ENCODE measurements at regions not wholly inside any gene's neighbourhood (a gene's known extent, or its start where the extent isn't known, plus 50 kb on each side); places are given as distances from the start of the nearest gene placed in this dataset.

- no peak for DNase-seq (ENCODE audit: low spot score)
Measured at GRCh38 chr13:89822467-89822866, 1525.0 kb upstream of the MIR17HG start.

GRCh38 chr13:89827552-89827951 is 1519.9 kb upstream of the MIR17HG start:
- no peak for DNase-seq (ENCODE audit: low spot score)

- DNase-seq (ENCODE audit: low spot score) = no peak
Measured at GRCh38 chr13:89828506-89828905, 1519.0 kb upstream of the MIR17HG start.

- DNase-seq (ENCODE audit: low spot score) = no peak
Measured at GRCh38 chr13:89831157-89831556, 1516.3 kb upstream of the MIR17HG start.

- DNase-seq (ENCODE audit: low spot score) = no peak
Measured at GRCh38 chr13:89832827-89833226, 1514.7 kb upstream of the MIR17HG start.

GRCh38 chr13:89843621-89844020 is 1503.9 kb upstream of the MIR17HG start:
- DNase-seq (ENCODE audit: low spot score) = no peak

GRCh38 chr13:89845874-89846273 is 1501.6 kb upstream of the MIR17HG start:
- DNase-seq (ENCODE audit: low spot score) = no peak

GRCh38 chr13:89846926-89847585 is 1500.4 kb upstream of the MIR17HG start:
- DNase-seq (ENCODE audit: low spot score) = no peak

- DNase-seq (ENCODE audit: low spot score) = no peak
Measured at GRCh38 chr13:89852570-89852969, 1494.9 kb upstream of the MIR17HG start.

GRCh38 chr13:89856512-89856911 is 1491.0 kb upstream of the MIR17HG start:
- no peak for DNase-seq (ENCODE audit: low spot score)

- no peak for DNase-seq (ENCODE audit: low spot score)
Measured at GRCh38 chr13:89857502-89857901, 1490.0 kb upstream of the MIR17HG start.

GRCh38 chr13:89862011-89862690 is 1485.3 kb upstream of the MIR17HG start:
- DNase-seq (ENCODE audit: low spot score) = no peak

GRCh38 chr13:89862691-89863036 is 1484.8 kb upstream of the MIR17HG start:
- DNase-seq (ENCODE audit: low spot score) = no peak

- no peak for DNase-seq (ENCODE audit: low spot score)
Measured at GRCh38 chr13:89865164-89866064, 1482.1 kb upstream of the MIR17HG start.

- no peak for DNase-seq (ENCODE audit: low spot score)
Measured at GRCh38 chr13:89869312-89869711, 1478.2 kb upstream of the MIR17HG start.

GRCh38 chr13:89878904-89879303 is 1468.6 kb upstream of the MIR17HG start:
- no peak for DNase-seq (ENCODE audit: low spot score)

GRCh38 chr13:89880201-89880600 is 1467.3 kb upstream of the MIR17HG start:
- DNase-seq (ENCODE audit: low spot score) = no peak

GRCh38 chr13:89883893-89884448 is 1463.5 kb upstream of the MIR17HG start:
- DNase-seq (ENCODE audit: low spot score) = no peak

GRCh38 chr13:89890806-89891205 is 1456.7 kb upstream of the MIR17HG start:
- no peak for DNase-seq (ENCODE audit: low spot score)

- DNase-seq (ENCODE audit: low spot score) = no peak
Measured at GRCh38 chr13:89891416-89891815, 1456.1 kb upstream of the MIR17HG start.

GRCh38 chr13:89897681-89898080 is 1449.8 kb upstream of the MIR17HG start:
- DNase-seq (ENCODE audit: low spot score) = no peak

- no peak for DNase-seq (ENCODE audit: low spot score)
Measured at GRCh38 chr13:89899302-89900103, 1448.0 kb upstream of the MIR17HG start.

All from AG08396 (cell line).